ENCODE measurements at regions not wholly inside any gene's neighbourhood (a gene's known extent, or its start where the extent isn't known, plus 50 kb on each side); places are given as distances from the start of the nearest gene placed in this dataset.

DNA sequence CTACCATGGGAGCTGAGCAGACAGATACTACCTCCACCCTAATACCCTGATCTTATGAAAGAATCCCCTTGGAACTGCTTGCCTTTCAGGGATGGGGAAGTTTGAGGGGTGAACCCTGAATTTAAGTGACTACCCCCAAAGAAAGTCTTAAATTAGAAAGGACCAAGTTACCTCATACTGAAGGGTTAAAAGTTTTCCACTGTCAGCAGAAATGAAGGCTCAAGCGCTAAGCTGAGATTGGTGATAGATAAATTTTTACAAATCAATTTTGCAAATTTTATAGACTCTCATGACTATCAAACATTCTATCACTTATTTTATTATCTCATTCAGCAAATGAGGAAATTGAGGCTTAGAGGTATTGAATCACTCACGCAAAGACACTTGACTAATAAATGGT lies 233.2 kb upstream of the THSD7B start:
- TF ChIP-seq, protein P1, sequence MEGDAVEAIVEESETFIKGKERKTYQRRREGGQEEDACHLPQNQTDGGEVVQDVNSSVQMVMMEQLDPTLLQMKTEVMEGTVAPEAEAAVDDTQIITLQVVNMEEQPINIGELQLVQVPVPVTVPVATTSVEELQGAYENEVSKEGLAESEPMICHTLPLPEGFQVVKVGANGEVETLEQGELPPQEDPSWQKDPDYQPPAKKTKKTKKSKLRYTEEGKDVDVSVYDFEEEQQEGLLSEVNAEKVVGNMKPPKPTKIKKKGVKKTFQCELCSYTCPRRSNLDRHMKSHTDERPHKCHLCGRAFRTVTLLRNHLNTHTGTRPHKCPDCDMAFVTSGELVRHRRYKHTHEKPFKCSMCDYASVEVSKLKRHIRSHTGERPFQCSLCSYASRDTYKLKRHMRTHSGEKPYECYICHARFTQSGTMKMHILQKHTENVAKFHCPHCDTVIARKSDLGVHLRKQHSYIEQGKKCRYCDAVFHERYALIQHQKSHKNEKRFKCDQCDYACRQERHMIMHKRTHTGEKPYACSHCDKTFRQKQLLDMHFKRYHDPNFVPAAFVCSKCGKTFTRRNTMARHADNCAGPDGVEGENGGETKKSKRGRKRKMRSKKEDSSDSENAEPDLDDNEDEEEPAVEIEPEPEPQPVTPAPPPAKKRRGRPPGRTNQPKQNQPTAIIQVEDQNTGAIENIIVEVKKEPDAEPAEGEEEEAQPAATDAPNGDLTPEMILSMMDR (IDR thresholded peaks at IDR 0.05): no peak
- TF ChIP-seq POLR2A (IDR thresholded peaks at IDR 0.05) (no peak), EP300 (IDR thresholded peaks at IDR 0.05) (no peak)

All from tibial nerve (tissue), 4 donors.